CD4-positive, alpha-beta memory T cell (primary cell): ENCODE measurements at regions not wholly inside any gene's neighbourhood (a gene's known extent, or its start where the extent isn't known, plus 50 kb on each side); places are given as distances from the start of the nearest gene placed in this dataset.
"Not testable (repeated sequence)": the region's sequence is repeated elsewhere in the genome, so short reads cannot be mapped to it uniquely, and the experiment has no call there.

ENCODE experiments used
- CTCF ChIA-PET: fragments of 350-600 bp; sonication (Branson Sonifier 250); formaldehyde crosslinking; loops from one replicate; lab custom pipeline; 2021; ENCODE audit warnings: inconsistent platforms; ENCODE audit not compliant: partially characterized antibody; lab: Charles Lee
- POLR2A ChIA-PET: fragments of 350-600 bp; sonication (Branson Sonifier 250); formaldehyde crosslinking; loops from one replicate; lab custom pipeline; 2021; ENCODE audit not compliant: partially characterized antibody; lab: Charles Lee
- DNase-seq, 5 donors: peaks; one replicate each; pipeline versions ENCODE4 v3.0.0 to v3.0.0-alpha.2; 2020 to 2022; ENCODE audit warnings: mixed read lengths in 1 of 5
- H3K27ac ChIP-seq: one replicate; pipeline ENCODE4 v1.7.0; 2013; ENCODE audit warnings: low read depth, low read length
- H3K27me3 ChIP-seq: 2 replicates; pipeline ENCODE4 v1.7.0; 2013; ENCODE audit warnings: mild to moderate bottlenecking, low read length, moderate library complexity; ENCODE audit not compliant: insufficient read depth
- H3K36me3 ChIP-seq: 2 replicates; pipeline ENCODE4 v1.7.0; 2013; ENCODE audit warnings: mild to moderate bottlenecking, low read length, moderate library complexity; ENCODE audit not compliant: insufficient read depth
- H3K4me1 ChIP-seq: 2 replicates; pipeline ENCODE4 v1.7.0; 2013; ENCODE audit warnings: mild to moderate bottlenecking, low read length, moderate library complexity; ENCODE audit not compliant: insufficient read depth
- H3K4me3 ChIP-seq, 2 donors: one replicate each; pipeline ENCODE4 v1.7.0; 2013; ENCODE audit warnings: low read length in 2 of 2, mild to moderate bottlenecking in 1 of 2
- H3K9me3 ChIP-seq, 2 donors: one replicate each; pipeline ENCODE4 v1.7.0; 2013; ENCODE audit warnings: low read length in 2 of 2, control low read depth in 1 of 2; ENCODE audit not compliant: control insufficient read depth in 1 of 2
- H3K27ac Mint-ChIP-seq, 7 donors: one replicate each; pipeline ENCODE4 v1.8.0; 2020 to 2021; ENCODE audit warnings: mixed read lengths in 7 of 7, mild to moderate bottlenecking in 6 of 7, inconsistent platforms in 3 of 7, moderate library complexity in 3 of 7
- H3K27me3 Mint-ChIP-seq, 2 donors: one replicate each; pipeline ENCODE4 v1.8.0; 2020 to 2021; ENCODE audit warnings: mixed read lengths in 2 of 2
- H3K36me3 Mint-ChIP-seq, 2 donors: one replicate each; pipeline ENCODE4 v1.8.0; 2020 to 2021; ENCODE audit warnings: mixed read lengths in 2 of 2, inconsistent platforms in 1 of 2, mild to moderate bottlenecking in 1 of 2
- H3K4me1 Mint-ChIP-seq, 4 donors: one replicate each; pipeline ENCODE4 v1.8.0; 2020 to 2021; ENCODE audit warnings: mixed read lengths in 4 of 4, mild to moderate bottlenecking in 1 of 4
- H3K4me3 Mint-ChIP-seq, 8 donors: one replicate each; pipeline ENCODE4 v1.8.0; 2020 to 2021; ENCODE audit warnings: mixed read lengths in 8 of 8, mild to moderate bottlenecking in 7 of 8, moderate library complexity in 6 of 8, inconsistent platforms in 3 of 8
- H3K9me3 Mint-ChIP-seq, 8 donors: one replicate each; pipeline ENCODE4 v1.8.0; 2020 to 2021; ENCODE audit warnings: mixed read lengths in 8 of 8, mild to moderate bottlenecking in 5 of 8, inconsistent platforms in 3 of 8, moderate library complexity in 1 of 8
- intact Hi-C: fragments of 100-400 bp; cut with micrococcal nuclease; formaldehyde crosslinking; loops from one replicate; pipeline ENCODE4 v1.15.1; 2023

- Histone ChIP-seq H3K27me3 (no peaks in the 10 kb centered on the region), H3K4me3 (no peak overlapping the region), H3K4me1 (peaks cover 10% of the 10 kb centered on the region), H3K36me3 (no peaks in the 10 kb centered on the region), H3K9me3 (no peaks in the 10 kb centered on the region), H3K27ac (no peak overlapping the region)
- Mint-ChIP-seq H3K4me3 (no peak overlapping the region), H3K4me1 (peaks cover 7 to 18% (median 12%) of the 10 kb centered on the region in 4 donors), H3K27me3 (no peaks in the 10 kb centered on the region), H3K27ac (no peak overlapping the region), H3K9me3 (peaks cover 0 to 33% (median 21%) of the 10 kb centered on the region in 8 donors), H3K36me3 (peaks cover 2 to 9% of the 10 kb centered on the region in 2 donors)
- ChIA-PET POLR2A (no interaction called here), CTCF (no interaction called here)
- no peak for DNase-seq
- intact Hi-C loops: no loop called here
Observed at GRCh38 chr14:104230946-104231345, 92.6 kb downstream of the KIF26A start.

GRCh38 chr14:104232070-104232484, 93.7 kb downstream of the KIF26A start:
- Histone ChIP-seq H3K4me3 (no peak overlapping the region), H3K9me3 (no peaks in the 10 kb centered on the region), H3K4me1 (peaks cover 7% of the 10 kb centered on the region), H3K36me3 (no peaks in the 10 kb centered on the region), H3K27me3 (no peaks in the 10 kb centered on the region), H3K27ac (no peak overlapping the region)
- Mint-ChIP-seq H3K4me1 (peaks cover 5 to 10% (median 6%) of the 10 kb centered on the region in 4 donors), H3K27ac (no peak overlapping the region), H3K9me3 (peaks cover 2 to 43% (median 29%) of the 10 kb centered on the region in 8 donors), H3K27me3 (no peaks in the 10 kb centered on the region), H3K36me3 (peaks cover 2 to 11% of the 10 kb centered on the region in 2 donors), H3K4me3 (no peak overlapping the region)
- ChIA-PET POLR2A (no interaction called here), CTCF (no interaction called here)
- intact Hi-C loops: no loop called here
- DNase-seq: no peak

DNA sequence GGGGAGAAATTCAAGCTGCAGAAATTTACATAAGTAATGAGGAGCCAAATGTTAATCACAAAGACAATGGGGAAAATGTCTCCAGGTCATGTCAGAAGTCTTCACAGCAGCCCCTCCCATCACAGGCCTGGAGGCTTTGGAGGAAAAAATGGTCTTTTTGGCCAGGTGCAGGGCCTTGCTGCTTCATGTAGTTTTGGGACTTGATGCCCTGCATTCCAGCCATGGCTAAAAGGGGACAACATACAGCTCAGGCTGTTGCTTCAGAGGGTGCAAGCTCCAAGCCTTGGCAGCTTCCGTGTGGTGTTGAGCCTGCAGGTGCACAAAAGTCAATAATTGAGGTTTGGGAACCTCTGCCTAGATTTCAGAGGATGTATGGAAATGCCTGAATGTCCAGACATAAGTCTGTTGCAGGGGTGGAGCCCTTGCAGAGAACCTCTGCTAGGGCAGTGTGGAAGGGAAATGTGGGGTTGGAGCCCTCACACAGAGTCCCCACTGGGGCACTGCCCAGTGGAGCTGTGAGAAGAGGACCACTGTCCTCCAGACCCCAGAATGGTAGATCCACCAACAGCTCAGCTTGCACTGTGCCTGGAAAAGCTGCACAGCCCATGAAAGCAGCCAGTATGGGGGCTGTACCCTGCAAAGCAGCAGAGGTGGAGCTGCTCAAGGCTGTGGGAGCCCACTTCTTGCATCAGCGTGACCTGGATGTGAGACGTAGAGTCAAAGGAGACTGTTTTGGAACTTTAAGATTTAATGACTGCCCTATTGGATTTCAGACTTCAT, 95.8 kb downstream of the KIF26A start:
- H3K4me1 ChIP-seq, H3K4me3 Mint-ChIP-seq, H3K27ac ChIP-seq, H3K36me3 ChIP-seq, H3K27me3 Mint-ChIP-seq, CTCF ChIA-PET, H3K4me1 Mint-ChIP-seq, H3K27me3 ChIP-seq, H3K9me3 ChIP-seq, POLR2A ChIA-PET, intact Hi-C loops, H3K27ac Mint-ChIP-seq, H3K4me3 ChIP-seq, DNase-seq: not testable (repeated sequence)
- Mint-ChIP-seq H3K9me3 (peaks cover 2 to 47% (median 35%) of the 10 kb centered on the region in 8 donors), H3K36me3 (peaks cover 2 to 15% of the 10 kb centered on the region in 2 donors)

DNA sequence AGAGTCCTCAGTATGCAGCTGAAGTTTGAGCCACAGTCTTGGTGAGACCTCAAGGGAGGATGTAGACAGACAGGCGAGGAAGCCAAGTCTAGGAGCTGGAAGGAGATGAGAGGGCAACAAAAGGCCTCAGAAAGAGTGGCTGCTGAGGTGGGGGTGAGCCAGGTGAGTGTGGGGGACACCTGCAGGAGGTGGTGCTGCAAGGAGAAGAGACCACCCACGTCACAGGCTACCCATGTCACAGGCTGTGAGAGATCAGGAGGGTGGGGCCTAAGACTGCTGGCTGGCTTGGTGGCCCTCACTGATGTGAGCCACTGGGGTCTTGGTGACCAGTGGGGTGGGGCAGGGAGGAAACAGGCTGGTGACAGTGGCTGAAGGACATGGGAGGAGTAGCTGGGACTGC, 97.3 kb downstream of the KIF26A start:
- ChIA-PET CTCF (no interaction called here), POLR2A (no interaction called here)

DNA sequence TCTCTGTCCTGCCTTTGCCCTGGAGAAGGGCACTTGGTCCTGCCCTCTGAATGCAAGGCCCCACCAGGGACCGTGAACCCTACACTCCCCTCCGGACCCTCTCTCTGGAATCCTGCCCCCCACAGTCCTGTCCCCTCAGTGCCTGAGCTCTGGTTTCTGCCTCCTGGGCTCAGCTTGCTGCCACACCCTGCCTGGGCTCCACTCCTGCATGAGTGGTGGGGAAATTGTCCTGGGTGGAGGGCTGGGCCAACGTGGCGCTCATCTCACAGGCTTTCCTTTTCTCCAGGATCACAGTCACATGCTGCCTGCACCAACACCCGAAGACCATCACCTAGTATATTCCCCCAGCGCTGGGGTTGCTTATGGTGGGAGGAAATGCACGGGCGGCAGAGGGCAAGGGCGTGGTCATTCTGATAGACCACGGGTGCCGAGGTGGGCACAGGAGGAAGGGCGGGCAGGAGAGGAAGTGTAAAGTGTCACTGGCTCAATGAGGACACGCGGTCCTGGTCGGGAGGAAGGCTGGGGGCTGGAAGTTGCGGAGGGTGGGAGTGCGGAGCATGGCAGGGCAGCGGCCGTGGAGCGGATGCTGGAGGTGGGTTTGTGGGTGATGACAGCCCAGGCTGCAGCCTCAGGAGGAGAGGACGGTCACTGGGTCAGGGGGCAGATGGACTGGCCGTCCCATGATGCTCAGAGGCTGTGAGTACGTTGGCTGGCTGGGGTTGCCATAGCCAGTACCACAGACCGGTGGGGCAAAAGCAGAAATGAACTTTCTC, 99.5 kb downstream of the KIF26A start:
- Histone ChIP-seq H3K9me3 (no peaks in the 10 kb centered on the region), H3K36me3 (no peaks in the 10 kb centered on the region), H3K27ac (no peak overlapping the region), H3K4me3 (no peak overlapping the region), H3K4me1 (no peaks in the 10 kb centered on the region), H3K27me3 (no peaks in the 10 kb centered on the region)
- Mint-ChIP-seq H3K27ac (peak overlapping the region in 1 of 7 donors; percentile 78), H3K4me1 (peaks cover 0 to 2% (median 0%) of the 10 kb centered on the region in 4 donors), H3K9me3 (peaks cover 2 to 47% (median 35%) of the 10 kb centered on the region in 8 donors), H3K36me3 (peaks cover 2 to 15% of the 10 kb centered on the region in 2 donors), H3K4me3 (peak overlapping the region in 1 of 8 donors; percentile 57), H3K27me3 (peaks cover 5 to 8% of the 10 kb centered on the region in 2 donors)
- DNase-seq: no peak
- POLR2A ChIA-PET: no interaction called here
- CTCF ChIA-PET: no interaction called here
- intact Hi-C loops: no loop called here

More for the DNA sequence above, 97.3 kb downstream of the KIF26A start:
- Mint-ChIP-seq H3K4me3 (no peak overlapping the region), H3K9me3 (peaks cover 2 to 47% (median 35%) of the 10 kb centered on the region in 8 donors), H3K27me3 (peaks cover 5 to 6% of the 10 kb centered on the region in 2 donors), H3K4me1 (peaks cover 0 to 2% (median 0%) of the 10 kb centered on the region in 4 donors), H3K36me3 (peaks cover 2 to 15% of the 10 kb centered on the region in 2 donors), H3K27ac (no peak overlapping the region)
- no peak overlapping the region for H3K27ac ChIP-seq
- DNase-seq: no peak
- H3K27me3 ChIP-seq: no peaks in the 10 kb centered on the region
- H3K4me1 ChIP-seq: no peaks in the 10 kb centered on the region
- intact Hi-C loops: no loop called here
- H3K36me3 ChIP-seq: no peaks in the 10 kb centered on the region
- no peaks in the 10 kb centered on the region for H3K9me3 ChIP-seq
- no peak overlapping the region for H3K4me3 ChIP-seq

- POLR2A ChIA-PET: no interaction called here
- Mint-ChIP-seq H3K36me3 (peaks cover 2 to 11% of the 10 kb centered on the region in 2 donors), H3K27ac (peak overlapping the region in 1 of 7 donors; percentile 59), H3K4me1 (peaks cover 0 to 2% (median 0%) of the 10 kb centered on the region in 4 donors), H3K9me3 (peaks cover 2 to 42% (median 30%) of the 10 kb centered on the region in 8 donors), H3K27me3 (peaks cover 5 to 8% of the 10 kb centered on the region in 2 donors), H3K4me3 (no peak overlapping the region)
- H3K27me3 ChIP-seq: no peaks in the 10 kb centered on the region
- H3K4me1 ChIP-seq: no peaks in the 10 kb centered on the region
- H3K4me3 ChIP-seq: no peak overlapping the region
- no peaks in the 10 kb centered on the region for H3K36me3 ChIP-seq
- no peak for DNase-seq
- H3K27ac ChIP-seq: no peak overlapping the region
- no peaks in the 10 kb centered on the region for H3K9me3 ChIP-seq
- CTCF ChIA-PET: no interaction called here
- intact Hi-C loops: no loop called here
Observed at GRCh38 chr14:104238424-104239184, 100.2 kb downstream of the KIF26A start.
